Esophagus squamous epithelium (tissue), 4 donors: ENCODE measurements at regions not wholly inside any gene's neighbourhood (a gene's known extent, or its start where the extent isn't known, plus 50 kb on each side); places are given as distances from the start of the nearest gene placed in this dataset.

ENCODE experiments used
- POLR2A ChIP-seq, 4 donors: fragments of 450-650 bp; IDR thresholded peaks; one replicate each; pipeline ENCODE4 v1.6.1; 2017; ENCODE audit warnings: antibody characterized with exemption in 4 of 4, mild to moderate bottlenecking in 4 of 4, moderate library complexity in 3 of 4
- TF ChIP-seq, protein P1 (sequence below), 6 experiments: fragments of 450-650 bp in 4 of 6; fragments of 200-600 bp in 2 of 6; sonication (generic) in 2 of 6; IDR thresholded peaks; one replicate each; pipeline ENCODE4 v1.5.1; 2016 to 2019; ENCODE audit warnings: antibody characterized with exemption in 6 of 6, mild to moderate bottlenecking in 4 of 6, moderate library complexity in 4 of 6

- no peak for TF ChIP-seq POLR2A (IDR thresholded peaks at IDR 0.05)
- TF ChIP-seq, protein P1, sequence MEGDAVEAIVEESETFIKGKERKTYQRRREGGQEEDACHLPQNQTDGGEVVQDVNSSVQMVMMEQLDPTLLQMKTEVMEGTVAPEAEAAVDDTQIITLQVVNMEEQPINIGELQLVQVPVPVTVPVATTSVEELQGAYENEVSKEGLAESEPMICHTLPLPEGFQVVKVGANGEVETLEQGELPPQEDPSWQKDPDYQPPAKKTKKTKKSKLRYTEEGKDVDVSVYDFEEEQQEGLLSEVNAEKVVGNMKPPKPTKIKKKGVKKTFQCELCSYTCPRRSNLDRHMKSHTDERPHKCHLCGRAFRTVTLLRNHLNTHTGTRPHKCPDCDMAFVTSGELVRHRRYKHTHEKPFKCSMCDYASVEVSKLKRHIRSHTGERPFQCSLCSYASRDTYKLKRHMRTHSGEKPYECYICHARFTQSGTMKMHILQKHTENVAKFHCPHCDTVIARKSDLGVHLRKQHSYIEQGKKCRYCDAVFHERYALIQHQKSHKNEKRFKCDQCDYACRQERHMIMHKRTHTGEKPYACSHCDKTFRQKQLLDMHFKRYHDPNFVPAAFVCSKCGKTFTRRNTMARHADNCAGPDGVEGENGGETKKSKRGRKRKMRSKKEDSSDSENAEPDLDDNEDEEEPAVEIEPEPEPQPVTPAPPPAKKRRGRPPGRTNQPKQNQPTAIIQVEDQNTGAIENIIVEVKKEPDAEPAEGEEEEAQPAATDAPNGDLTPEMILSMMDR (IDR thresholded peaks at IDR 0.05), result no peak
Observed at GRCh38 chr21:15139898-15140297, 75.1 kb upstream of the NRIP1 start.
